ENCODE measurements at regions not wholly inside any gene's neighbourhood (a gene's known extent, or its start where the extent isn't known, plus 50 kb on each side); places are given as distances from the start of the nearest gene placed in this dataset.

DNA sequence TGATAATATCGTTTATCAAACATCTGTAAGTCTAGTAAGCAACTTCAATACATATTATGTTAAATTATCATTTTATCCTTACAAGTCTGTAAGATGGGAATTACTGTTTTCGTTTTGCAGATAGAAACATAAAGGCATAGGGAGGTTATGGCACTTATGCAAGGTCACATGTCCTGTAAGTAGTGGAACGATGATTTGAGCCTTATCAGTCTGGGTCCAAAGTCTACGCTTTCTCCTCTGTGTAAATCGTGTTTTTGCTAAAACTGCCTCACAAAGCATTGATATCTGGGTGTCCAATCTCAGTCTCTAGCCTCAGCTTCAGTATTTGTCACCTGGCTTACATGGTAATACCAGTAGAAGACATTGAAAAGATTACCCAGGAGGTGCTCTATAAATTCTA, 174.9 kb upstream of the RASSF8 start:
- TF ChIP-seq EGR1 (IDR thresholded peaks at IDR 0.05; ENCODE audit: low read depth in 2 of 2) (no peak), GABPA (IDR thresholded peaks at IDR 0.05 in 1 of 2, conservative IDR thresholded peaks at IDR 0.05 in 1 of 2) (no peak), CTCF (IDR thresholded peaks at IDR 0.05; ENCODE audit: low read depth, low read length, missing input control) (no peak)

Measured in liver (tissue), 3 donors.